SK-N-SH (cell line): ENCODE measurements at regions not wholly inside any gene's neighbourhood (a gene's known extent, or its start where the extent isn't known, plus 50 kb on each side); places are given as distances from the start of the nearest gene placed in this dataset.

Source experiments
- CTCF ChIP-seq: fragments of 200-600 bp; sonication (generic); IDR thresholded peaks from 2 replicates; pipeline ENCODE4 v1.6.1; 2017; ENCODE audit warnings: antibody characterized with exemption, mild to moderate bottlenecking, moderate library complexity
- IRF3 ChIP-seq: fragments of 150-350 bp; IDR thresholded peaks from 2 replicates; pipeline ENCODE4 v1.6.1; 2016; ENCODE audit warnings: mild to moderate bottlenecking, low read depth, low read length
- MAX ChIP-seq: IDR thresholded peaks from 2 replicates; pipeline ENCODE4 v1.4.0; 2012; ENCODE audit warnings: low read depth
- MXI1 ChIP-seq: IDR thresholded peaks from 2 replicates; pipeline ENCODE4 v1.6.1; 2012; ENCODE audit warnings: mild to moderate bottlenecking, low read depth, low read length, improper control_type of control experiment
- RAD21 ChIP-seq: IDR thresholded peaks from 2 replicates; pipeline ENCODE4 v1.6.1; 2012; ENCODE audit warnings: mild to moderate bottlenecking, low read length
- SIN3A ChIP-seq: IDR thresholded peaks from 2 replicates; pipeline ENCODE4 v1.6.1; 2012; ENCODE audit warnings: low read depth, mild to moderate bottlenecking, low read length, moderate library complexity, borderline replicate concordance
- SMC3 ChIP-seq: IDR thresholded peaks from 2 replicates; pipeline ENCODE4 v1.6.1; 2012; ENCODE audit warnings: low read depth, low read length, improper control_type of control experiment

- TF ChIP-seq CTCF, result no peak
- no peak for TF ChIP-seq MXI1
- TF ChIP-seq IRF3, result no peak
- no peak for TF ChIP-seq SIN3A
- no peak for TF ChIP-seq SMC3
- no peak for TF ChIP-seq MAX
- no peak for TF ChIP-seq RAD21
Observed at GRCh38 chr15:88718731-88719130, 79.9 kb downstream of the ISG20 start.
